ENCODE measurements at regions not wholly inside any gene's neighbourhood (a gene's known extent, or its start where the extent isn't known, plus 50 kb on each side); places are given as distances from the start of the nearest gene placed in this dataset.

GRCh38 chr1:5740450-5740849 lies 251.8 kb downstream of the NPHP4 start:
- TF ChIP-seq CTCF (conservative IDR thresholded peaks at IDR 0.05; ENCODE audit: low read depth, low read length): no peak
- TF ChIP-seq EZH2 (IDR thresholded peaks at IDR 0.05; ENCODE audit: low read length, unreplicated experiment): no peak
